Lung (tissue), 11 donors: ENCODE measurements at regions not wholly inside any gene's neighbourhood (a gene's known extent, or its start where the extent isn't known, plus 50 kb on each side); places are given as distances from the start of the nearest gene placed in this dataset.

Source experiments
- ATAC-seq: fragments of 200-7000 bp; cut with Tn5 transposase; one replicate; pipeline ENCODE4 v1.9.1; 2020; ENCODE audit warnings: moderate number of reproducible peaks; ENCODE audit not compliant: insufficient read depth, low FRiP score
- DNase-seq, 3 donors: peaks; one replicate each; pipeline ENCODE4 v3.0.0-alpha.2; 2013 to 2017
- H3K27ac ChIP-seq, 2 donors: one replicate each; pipeline ENCODE4 v1.5.1; 2013; ENCODE audit warnings: mild to moderate bottlenecking in 2 of 2, moderate library complexity in 2 of 2, control low read depth in 1 of 2, inconsistent platforms in 1 of 2, low read depth in 1 of 2, low read length in 1 of 2
- H3K27me3 ChIP-seq, 3 donors: one replicate each; pipeline ENCODE4 v1.5.1; 2013; ENCODE audit warnings: low read length in 2 of 3; ENCODE audit not compliant: control insufficient read depth in 3 of 3, insufficient read depth in 3 of 3
- H3K36me3 ChIP-seq, 4 donors: one replicate each; pipeline ENCODE4 v1.5.1; 2013; ENCODE audit warnings: low read length in 4 of 4, mild to moderate bottlenecking in 1 of 4, moderate library complexity in 1 of 4; ENCODE audit not compliant: control insufficient read depth in 4 of 4, insufficient read depth in 4 of 4
- H3K4me1 ChIP-seq, 5 donors: one replicate each; pipeline ENCODE4 v1.5.1; 2013; ENCODE audit warnings: low read length in 5 of 5, mild to moderate bottlenecking in 2 of 5, moderate library complexity in 1 of 5; ENCODE audit not compliant: control insufficient read depth in 5 of 5, insufficient read depth in 5 of 5
- H3K4me3 ChIP-seq: one replicate; pipeline ENCODE4 v1.5.1; 2013; ENCODE audit warnings: mild to moderate bottlenecking, control low read depth, moderate library complexity
- H3K9ac ChIP-seq, 2 donors: one replicate each; pipeline ENCODE4 v1.5.1; 2013; ENCODE audit warnings: low read length in 2 of 2, control low read depth in 1 of 2; ENCODE audit not compliant: insufficient read depth in 1 of 2
- H3K9me3 ChIP-seq, 4 donors: one replicate each; pipeline ENCODE4 v1.5.1; 2013; ENCODE audit warnings: low read length in 3 of 4, mild to moderate bottlenecking in 1 of 4, moderate library complexity in 1 of 4; ENCODE audit not compliant: control insufficient read depth in 4 of 4, insufficient read depth in 3 of 4
- WGBS, 2 donors: extraction: QIAGEN DNeasy Blood & Tissue Kit; methylation state at CpG; one replicate each; pipeline ENCODE4 v1.1.7; 2013; 5-methylcytosine and 5-hydroxymethylcytosine counted together
- TF ChIP-seq, protein P1 (sequence below): IDR thresholded peaks from 2 replicates; pipeline ENCODE4 v1.5.1; 2012; ENCODE audit warnings: mild to moderate bottlenecking; ENCODE audit errors: control extremely low read depth, extremely low read depth
- donor health status: control.
- donor health status: control.
- donor health status: Bipolar disorder and iron deficiency.
- donor health status: healthy.
- donor health status: DM: yes; HTN: yes; CAD: no.

DNA sequence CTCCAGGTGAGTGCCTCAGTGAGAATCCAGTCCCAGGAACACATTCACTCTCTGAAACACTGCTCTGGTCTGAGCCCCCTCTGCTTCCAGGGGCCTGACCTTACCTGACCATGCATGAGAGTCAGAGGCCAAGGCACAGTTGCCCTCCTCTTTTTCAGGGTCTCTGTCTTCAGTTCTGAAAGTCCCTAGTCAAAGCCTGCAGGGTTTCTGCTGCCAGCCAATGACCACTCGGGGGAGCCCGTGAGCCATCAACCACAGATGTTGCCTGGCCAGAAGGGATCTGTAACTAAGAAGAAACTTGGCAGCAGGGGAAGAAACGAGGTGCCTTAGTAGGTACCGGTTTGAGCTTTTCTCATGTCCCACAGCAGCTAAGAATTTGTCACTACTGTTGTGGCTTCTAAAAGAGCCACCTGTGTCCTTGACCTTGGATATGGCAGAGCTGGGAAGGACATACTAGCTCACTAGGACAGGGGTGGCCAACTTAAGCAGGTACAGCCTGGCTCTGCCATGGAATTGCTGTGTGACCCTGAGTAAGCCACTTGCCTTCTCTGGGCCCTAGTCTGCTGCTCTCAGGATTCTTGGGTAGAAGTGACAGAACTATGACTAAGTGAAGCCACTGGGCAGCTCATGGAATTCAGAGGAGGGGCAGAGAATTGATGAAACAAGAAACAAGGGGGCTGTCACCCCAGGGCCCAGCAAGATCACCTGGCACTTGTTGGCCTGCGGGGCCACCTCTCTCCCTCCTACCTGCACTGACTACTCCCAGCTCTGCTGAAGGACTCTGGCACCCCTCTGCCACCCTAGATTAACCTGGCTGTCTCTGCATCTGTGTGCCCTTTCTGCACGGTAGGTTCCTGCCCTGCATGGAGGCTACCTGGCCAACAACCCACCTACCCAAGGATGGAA is 83.8 kb upstream of the GPR26 start:
- TF ChIP-seq, protein P1, sequence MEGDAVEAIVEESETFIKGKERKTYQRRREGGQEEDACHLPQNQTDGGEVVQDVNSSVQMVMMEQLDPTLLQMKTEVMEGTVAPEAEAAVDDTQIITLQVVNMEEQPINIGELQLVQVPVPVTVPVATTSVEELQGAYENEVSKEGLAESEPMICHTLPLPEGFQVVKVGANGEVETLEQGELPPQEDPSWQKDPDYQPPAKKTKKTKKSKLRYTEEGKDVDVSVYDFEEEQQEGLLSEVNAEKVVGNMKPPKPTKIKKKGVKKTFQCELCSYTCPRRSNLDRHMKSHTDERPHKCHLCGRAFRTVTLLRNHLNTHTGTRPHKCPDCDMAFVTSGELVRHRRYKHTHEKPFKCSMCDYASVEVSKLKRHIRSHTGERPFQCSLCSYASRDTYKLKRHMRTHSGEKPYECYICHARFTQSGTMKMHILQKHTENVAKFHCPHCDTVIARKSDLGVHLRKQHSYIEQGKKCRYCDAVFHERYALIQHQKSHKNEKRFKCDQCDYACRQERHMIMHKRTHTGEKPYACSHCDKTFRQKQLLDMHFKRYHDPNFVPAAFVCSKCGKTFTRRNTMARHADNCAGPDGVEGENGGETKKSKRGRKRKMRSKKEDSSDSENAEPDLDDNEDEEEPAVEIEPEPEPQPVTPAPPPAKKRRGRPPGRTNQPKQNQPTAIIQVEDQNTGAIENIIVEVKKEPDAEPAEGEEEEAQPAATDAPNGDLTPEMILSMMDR: peak; percentile 50
- 23 to 30% methylated on average over 6 of the region's 6 CpGs for WGBS, 2 donors
- no peak overlapping the region for H3K9ac ChIP-seq

GRCh38 chr10:123583639-123584418 is 82.3 kb upstream of the GPR26 start:
- peaks cover 0 to 2% (median 0%) of the 10 kb centered on the region in 4 donors for H3K9me3 ChIP-seq
- H3K4me1 ChIP-seq: peaks cover 0 to 3% (median 0%) of the 10 kb centered on the region in 5 donors
- H3K36me3 ChIP-seq: no peaks in the 10 kb centered on the region
- H3K4me3 ChIP-seq: no peak overlapping the region
- H3K27me3 ChIP-seq: peaks cover 0 to 29% (median 14%) of the 10 kb centered on the region in 3 donors
- H3K27ac ChIP-seq: no peak overlapping the region
- ATAC-seq (peak; percentile 78), DNase-seq (peak; percentile 79 to 88 (median 83))
- WGBS, 2 donors: 14 to 16% methylated on average over 24 of the region's 24 CpGs
- TF ChIP-seq, protein P1: peak; percentile 29
- no peak overlapping the region for H3K9ac ChIP-seq

More for the DNA sequence above, 83.8 kb upstream of the GPR26 start:
- Histone ChIP-seq H3K4me3 (no peak overlapping the region), H3K36me3 (no peaks in the 10 kb centered on the region), H3K9me3 (peaks cover 0 to 2% (median 0%) of the 10 kb centered on the region in 4 donors), H3K27ac (no peak overlapping the region), H3K4me1 (peaks cover 0 to 3% (median 0%) of the 10 kb centered on the region in 5 donors), H3K27me3 (peaks cover 0 to 25% (median 14%) of the 10 kb centered on the region in 3 donors)
- peak; percentile 79 to 82 (median 81) for DNase-seq
- peak; percentile 68 for ATAC-seq

- TF ChIP-seq, protein P1: no peak
- no peaks in the 10 kb centered on the region for H3K36me3 ChIP-seq
- H3K27ac ChIP-seq: no peak overlapping the region
- DNase-seq (no peak), ATAC-seq (no peak)
- H3K9me3 ChIP-seq: peaks cover 0 to 2% (median 0%) of the 10 kb centered on the region in 4 donors
- H3K27me3 ChIP-seq: peaks cover 0 to 29% (median 14%) of the 10 kb centered on the region in 3 donors
- H3K9ac ChIP-seq: no peak overlapping the region
- H3K4me3 ChIP-seq: no peak overlapping the region
- peaks cover 0 to 3% (median 0%) of the 10 kb centered on the region in 5 donors for H3K4me1 ChIP-seq
- WGBS, 2 donors: 81 to 83% methylated on average over 12 of the region's 12 CpGs
Measured at GRCh38 chr10:123584419-123584775, 81.8 kb upstream of the GPR26 start.
